IMR-90 (cell line): ENCODE measurements at regions not wholly inside any gene's neighbourhood (a gene's known extent, or its start where the extent isn't known, plus 50 kb on each side); places are given as distances from the start of the nearest gene placed in this dataset.

Experiments used
- ATAC-seq: fragments of 200-7000 bp; cut with Tn5 transposase; 2 replicates; pipeline ENCODE4 v1.9.1; 2020; ENCODE audit warnings: low read depth, mild to moderate bottlenecking, moderate library complexity
- BruUV-seq: library from RNA; stranded (reverse); fragments of 400-500 nt; replicated peaks from 2 replicates; lab custom pipeline; 2021; lab: Mats Ljungman, UMichigan
- CTCF ChIA-PET: fragments of 300-600 bp; formaldehyde crosslinking; extraction: SDS; loops from one replicate; lab custom pipeline; 2021; ENCODE audit warnings: antibody characterized with exemption; lab: Yijun Ruan, JAX
- POLR2A ChIA-PET: fragments of 300-600 bp; sonication (Branson Sonifier 250); formaldehyde crosslinking; loops from one replicate; lab custom pipeline; 2022; ENCODE audit warnings: antibody characterized with exemption; ENCODE audit not compliant: unreplicated experiment; lab: Charles Lee
- DNase-seq: peaks from one replicate; pipeline ENCODE4 v3.0.0; 2013
- H2AFZ ChIP-seq: replicated peaks from 2 replicates; pipeline ENCODE3; 2013; ENCODE audit warnings: low read length, mild to moderate bottlenecking; ENCODE audit not compliant: poor library complexity
- H2AK5ac ChIP-seq: 2 replicates; pipeline ENCODE4 v1.6.1; 2013; ENCODE audit warnings: low read depth, low read length, inconsistent platforms
- H2AK9ac ChIP-seq: replicated peaks from 2 replicates; pipeline ENCODE3; 2013; ENCODE audit warnings: mild to moderate bottlenecking, low read depth, low read length, moderate library complexity; ENCODE audit not compliant: poor library complexity
- H2BK120ac ChIP-seq: 2 replicates; pipeline ENCODE4 v1.6.1; 2013; ENCODE audit warnings: low read depth, low read length, inconsistent platforms
- H2BK15ac ChIP-seq: 3 replicates; pipeline ENCODE4 v1.6.1; 2013; ENCODE audit warnings: low read depth, low read length, inconsistent platforms
- H2BK20ac ChIP-seq: 2 replicates; pipeline ENCODE4 v1.6.1; 2013; ENCODE audit warnings: low read depth, mild to moderate bottlenecking, inconsistent platforms, low read length, moderate library complexity
- H2BK5ac ChIP-seq: 2 replicates; pipeline ENCODE4 v1.6.1; 2013; ENCODE audit warnings: mild to moderate bottlenecking, low read depth, low read length, inconsistent platforms; ENCODE audit not compliant: poor library complexity, severe bottlenecking
- H3K14ac ChIP-seq: replicated peaks from 2 replicates; pipeline ENCODE4 v1.6.1; 2013; ENCODE audit warnings: low read depth, low read length, inconsistent platforms
- H3K18ac ChIP-seq: 2 replicates; pipeline ENCODE4 v1.6.1; 2013; ENCODE audit warnings: low read depth, low read length, control low read depth
- H3K23ac ChIP-seq: 2 replicates; pipeline ENCODE4 v1.6.1; 2013; ENCODE audit warnings: low read depth, low read length, inconsistent platforms
- H3K27ac ChIP-seq: 2 replicates; pipeline ENCODE4 v1.5.1; 2013; ENCODE audit warnings: mild to moderate bottlenecking, control low read depth, low read length; ENCODE audit not compliant: insufficient read depth
- H3K27me3 ChIP-seq: 2 replicates; pipeline ENCODE4 v1.6.1; 2013; ENCODE audit warnings: low read length; ENCODE audit not compliant: control insufficient read depth, insufficient read depth
- H3K36me3 ChIP-seq: 2 replicates; pipeline ENCODE4 v1.6.1; 2013; ENCODE audit warnings: low read length, mixed read lengths; ENCODE audit not compliant: control insufficient read depth, insufficient read depth
- H3K4ac ChIP-seq: 2 replicates; pipeline ENCODE4 v1.6.1; 2013; ENCODE audit warnings: low read depth, low read length, inconsistent platforms
- H3K4me1 ChIP-seq: 2 replicates; pipeline ENCODE4 v1.6.1; 2013; ENCODE audit warnings: low read length, mixed read lengths; ENCODE audit not compliant: control insufficient read depth, insufficient read depth
- H3K4me2 ChIP-seq: 2 replicates; pipeline ENCODE4 v1.6.1; 2013; ENCODE audit warnings: low read depth, mild to moderate bottlenecking, control low read depth, low read length, moderate library complexity
- H3K4me3 ChIP-seq: 2 replicates; pipeline ENCODE4 v1.5.1; 2013; ENCODE audit warnings: low read depth, mild to moderate bottlenecking, control low read depth, low read length, moderate library complexity; ENCODE audit not compliant: insufficient read depth
- H3K56ac ChIP-seq: 2 replicates; pipeline ENCODE4 v1.6.1; 2013; ENCODE audit warnings: low read length, inconsistent platforms; ENCODE audit not compliant: insufficient read depth; ENCODE audit errors: extremely low read depth
- H3K79me1 ChIP-seq, 2 experiments: 2 replicates each; pipeline ENCODE4 v1.6.1; 2013; ENCODE audit warnings: low read length in 2 of 2, inconsistent platforms in 1 of 2, low read depth in 1 of 2
- H3K9ac ChIP-seq: 2 replicates; pipeline ENCODE4 v1.6.1; 2013; ENCODE audit warnings: low read depth, low read length, control low read depth
- H3K9me1 ChIP-seq: 2 replicates; pipeline ENCODE4 v1.6.1; 2013; ENCODE audit warnings: low read length, inconsistent platforms; ENCODE audit not compliant: insufficient read depth
- H3K9me3 ChIP-seq: 2 replicates; pipeline ENCODE4 v1.6.1; 2013; ENCODE audit warnings: low read length; ENCODE audit not compliant: control insufficient read depth, insufficient read depth
- H4K20me1 ChIP-seq: 2 replicates; pipeline ENCODE4 v1.6.1; 2013; ENCODE audit warnings: low read length, inconsistent platforms; ENCODE audit not compliant: insufficient read depth
- H4K5ac ChIP-seq: 2 replicates; pipeline ENCODE4 v1.6.1; 2013; ENCODE audit warnings: mild to moderate bottlenecking, low read depth, low read length, control low read depth
- H4K8ac ChIP-seq, 2 experiments: 2 replicates each; pipeline ENCODE4 v1.6.1; 2013; ENCODE audit warnings: low read depth in 2 of 2, low read length in 2 of 2, control low read depth in 1 of 2, inconsistent platforms in 1 of 2
- H4K91ac ChIP-seq: 2 replicates; pipeline ENCODE4 v1.6.1; 2013; ENCODE audit warnings: low read depth, low read length, inconsistent platforms; ENCODE audit not compliant: insufficient read depth
- CTCF ChIP-seq: conservative IDR thresholded peaks from 2 replicates; pipeline ENCODE4 v1.5.1; 2012; ENCODE audit warnings: mild to moderate bottlenecking, low read depth, low read length, improper control_type of control experiment
- ELK1 ChIP-seq: fragments of 150-350 bp; IDR thresholded peaks from 2 replicates; pipeline ENCODE4 v1.6.1; 2016; ENCODE audit warnings: low read depth, mild to moderate bottlenecking, low read length, moderate library complexity, borderline replicate concordance
- MAFK ChIP-seq: IDR thresholded peaks from 2 replicates; pipeline ENCODE4 v1.6.1; 2012; ENCODE audit warnings: low read depth, low read length, improper control_type of control experiment
- MAZ ChIP-seq: IDR thresholded peaks from 2 replicates; pipeline ENCODE4 v1.6.1; 2012; ENCODE audit warnings: low read depth, mild to moderate bottlenecking, low read length, improper control_type of control experiment, moderate library complexity, borderline replicate concordance
- MXI1 ChIP-seq: IDR thresholded peaks from 2 replicates; pipeline ENCODE4 v1.6.1; 2012; ENCODE audit warnings: low read depth, mild to moderate bottlenecking, low read length, moderate library complexity, borderline replicate concordance
- SMC3 ChIP-seq: fragments of 150-350 bp; IDR thresholded peaks from 2 replicates; pipeline ENCODE4 v1.6.1; 2016; ENCODE audit warnings: low read depth, mild to moderate bottlenecking, antibody characterized with exemption, low read length, moderate library complexity
- WGBS, 2 experiments: methylation state at CpG; one replicate each; pipeline versions ENCODE4 v1.1.5 to v1.1.7; 2013; ENCODE audit warnings: missing lambda C conversion rate in 2 of 2; ENCODE audit not compliant: insufficient read length in 1 of 2; ENCODE audit errors: extremely low coverage in 2 of 2; 5-methylcytosine and 5-hydroxymethylcytosine counted together
- dilution Hi-C: fragments of 300-500 bp; cut with HindIII; formaldehyde crosslinking; loops from one replicate; pipeline ENCODE4 v1.14.3; 2018; ENCODE audit warnings: low sequenced_read_pairs; ENCODE audit not compliant: unreplicated experiment
- in situ Hi-C: fragments of 300-500 bp; cut with MboI; formaldehyde crosslinking; loops from 3 replicates; pipeline ENCODE4 v1.14.3; 2019; ENCODE audit warnings: low sequenced_read_pairs, inconsistent platforms, mixed read lengths
- intact Hi-C: fragments of 100-400 bp; cut with micrococcal nuclease; formaldehyde crosslinking; loops from 2 replicates; pipeline ENCODE4 v1.10.0; 2022

GRCh38 chr4:177201614-177202013, 108.1 kb upstream of the NEIL3 start:
- no peak for DNase-seq
- WGBS, 2 experiments, result no CpG with 5 or more reads among the region's 1 CpG
- H3K9me1 ChIP-seq, result no peaks in the 10 kb centered on the region
- no peak overlapping the region for H3K4ac ChIP-seq
- peak overlapping the region; percentile 82; the same call in 1 of the 2 replicates for H4K5ac ChIP-seq
- peak overlapping the region; percentile 34 for H2BK5ac ChIP-seq
- H4K8ac ChIP-seq, result no peak overlapping the region
- BruUV-seq, result no TSS peak
- H3K18ac ChIP-seq, result peak overlapping the region; percentile 83; the same call in 1 of the 2 replicates
- H3K27ac ChIP-seq, result peak overlapping the region; percentile 37; the same call in 1 of the 2 replicates
- H3K27me3 ChIP-seq, result no peaks in the 10 kb centered on the region
- H3K23ac ChIP-seq, result no peak overlapping the region
- no peaks in the 10 kb centered on the region for H3K36me3 ChIP-seq
- TF ChIP-seq SMC3, result no peak
- TF ChIP-seq CTCF, result no peak
- no peak for TF ChIP-seq MAZ
- no peak for TF ChIP-seq MXI1
- TF ChIP-seq MAFK, result peak; percentile 56; the same call in 1 of the 2 replicates
- TF ChIP-seq ELK1, result no peak
- intact Hi-C loops, result no loop called here
- no peak overlapping the region; the same call in 1 of the 2 replicates for H2BK20ac ChIP-seq
- no peak overlapping the region for H4K91ac ChIP-seq
- no peak overlapping the region for H3K9ac ChIP-seq
- no peak overlapping the region for H2AFZ ChIP-seq
- H2BK15ac ChIP-seq, result no peak overlapping the region
- POLR2A ChIA-PET, result no interaction called here
- no peak overlapping the region for H3K14ac ChIP-seq
- ATAC-seq, result no peak
- in situ Hi-C loops, result no loop called here
- H3K4me2 ChIP-seq, result no peak overlapping the region
- H3K4me1 ChIP-seq, result peaks cover 3% of the 10 kb centered on the region
- H3K9me3 ChIP-seq, result no peaks in the 10 kb centered on the region; the same call in 1 of the 2 replicates
- H2BK120ac ChIP-seq, result no peak overlapping the region; the same call in 1 of the 2 replicates
- no peak overlapping the region for H3K4me3 ChIP-seq
- no peaks in the 10 kb centered on the region for H4K20me1 ChIP-seq
- CTCF ChIA-PET, result interaction anchor here (1.0 kb wide), 1 partner anchor 13 kb away, joined by 3 read pairs; no protein-coding TSS in a partner anchor
- no peak overlapping the region for H3K56ac ChIP-seq
- no peak overlapping the region for H2AK5ac ChIP-seq
- H2AK9ac ChIP-seq, result no peak overlapping the region
- H3K79me1 ChIP-seq, result no peaks in the 10 kb centered on the region
- dilution Hi-C loops, result no loop called here
